H1 (cell line): ENCODE measurements at regions not wholly inside any gene's neighbourhood (a gene's known extent, or its start where the extent isn't known, plus 50 kb on each side); places are given as distances from the start of the nearest gene placed in this dataset.

Experiments used
- CHD7 ChIP-seq: fragments of 300-600 bp; sonication (generic); IDR thresholded peaks from 2 replicates; pipeline ENCODE4 v1.7.1; 2012; ENCODE audit warnings: low read length, moderate library complexity, mild to moderate bottlenecking, inconsistent platforms; ENCODE audit not compliant: insufficient replicate concordance
- CTCF ChIP-seq, 3 experiments: IDR thresholded peaks; 1 replicate in 2 of 3; 2 replicates in 1 of 3; pipeline versions ENCODE4 v1.5.1 to v1.6.1; 2011; ENCODE audit warnings: low read length in 3 of 3, mild to moderate bottlenecking in 3 of 3, inconsistent platforms in 2 of 3, low read depth in 1 of 3, moderate library complexity in 1 of 3; ENCODE audit not compliant: insufficient read depth in 1 of 3; ENCODE audit errors: control extremely low read depth in 1 of 3
- KDM1A ChIP-seq: fragments of 200-600, 300-600 bp; sonication (generic); IDR thresholded peaks from 2 replicates; pipeline ENCODE4 v1.7.1; 2016; ENCODE audit warnings: mild to moderate bottlenecking, low read length, borderline replicate concordance
- SAP30 ChIP-seq: fragments of 300-600 bp; sonication (generic); IDR thresholded peaks from 2 replicates; pipeline ENCODE4 v1.7.1; 2012; ENCODE audit warnings: low read length, moderate library complexity, mild to moderate bottlenecking, inconsistent platforms; ENCODE audit not compliant: insufficient read depth, insufficient replicate concordance
- SIRT6 ChIP-seq: IDR thresholded peaks from one replicate; pipeline ENCODE4 v1.7.1; 2012; ENCODE audit warnings: low read length, inconsistent platforms
- SP4 ChIP-seq: IDR thresholded peaks from 2 replicates; pipeline ENCODE4 v1.6.1; 2012; ENCODE audit warnings: low read length, inconsistent platforms
- USF2 ChIP-seq: IDR thresholded peaks from 2 replicates; pipeline ENCODE4 v1.6.1; 2011; ENCODE audit warnings: low read length, improper control_type of control experiment

GRCh38 chr4:106583108-106583507, 214.5 kb upstream of the GIMD1 start (continued):
- no peak for TF ChIP-seq CTCF (IDR thresholded peaks at IDR 0.05; ENCODE audit: control extremely low read depth in 1 of 3, insufficient read depth in 1 of 3, low read depth in 1 of 3, low read length in 3 of 3)
- no peak for TF ChIP-seq KDM1A
- TF ChIP-seq SP4, result no peak
- TF ChIP-seq SAP30, result no peak
- no peak for TF ChIP-seq CHD7
- no peak for TF ChIP-seq SIRT6
- no peak for TF ChIP-seq USF2
